GM11168 (cell line): ENCODE measurements at regions not wholly inside any gene's neighbourhood (a gene's known extent, or its start where the extent isn't known, plus 50 kb on each side); places are given as distances from the start of the nearest gene placed in this dataset.

Experiments
- in situ Hi-C: fragments of 300-500 bp; cut with MboI; formaldehyde crosslinking; loops from one replicate; pipeline ENCODE4 v1.12.0; 2022; ENCODE audit warnings: low sequenced_read_pairs; ENCODE audit not compliant: unreplicated experiment

- in situ Hi-C loops: no loop called here
Observed at GRCh38 chr20:50412499-50412898, 97.7 kb upstream of the PTPN1 start.

GRCh38 chr20:50413088-50413500 lies 97.1 kb upstream of the PTPN1 start:
- in situ Hi-C loops: no loop called here

- in situ Hi-C loops: no loop called here
Observed at GRCh38 chr20:50415021-50415515, 95.1 kb upstream of the PTPN1 start.

- in situ Hi-C loops: no loop called here
Observed at GRCh38 chr20:50415516-50416268, 94.5 kb upstream of the PTPN1 start.

GRCh38 chr20:50416269-50417022 lies 93.7 kb upstream of the PTPN1 start:
- in situ Hi-C loops: no loop called here

- in situ Hi-C loops: no loop called here
Observed at GRCh38 chr20:50417023-50417329, 93.2 kb upstream of the PTPN1 start.

GRCh38 chr20:50417484-50418235 lies 92.5 kb upstream of the PTPN1 start:
- in situ Hi-C loops: no loop called here

- in situ Hi-C loops: no loop called here
Observed at GRCh38 chr20:50418890-50419642, 91.1 kb upstream of the PTPN1 start.

GRCh38 chr20:50420380-50420779 lies 89.8 kb upstream of the PTPN1 start:
- in situ Hi-C loops: no loop called here

- in situ Hi-C loops: no loop called here
Observed at GRCh38 chr20:50421356-50422340, 88.5 kb upstream of the PTPN1 start.

- in situ Hi-C loops: no loop called here
Observed at GRCh38 chr20:50423758-50424157, 86.4 kb upstream of the PTPN1 start.

GRCh38 chr20:50425076-50425475 lies 85.1 kb upstream of the PTPN1 start:
- in situ Hi-C loops: no loop called here

GRCh38 chr20:50426866-50427718 lies 83.1 kb upstream of the PTPN1 start:
- in situ Hi-C loops: no loop called here

- in situ Hi-C loops: no loop called here
Observed at GRCh38 chr20:50427719-50428083, 82.5 kb upstream of the PTPN1 start.

GRCh38 chr20:50428097-50428828 lies 81.9 kb upstream of the PTPN1 start:
- in situ Hi-C loops: no loop called here

- in situ Hi-C loops: no loop called here
Observed at GRCh38 chr20:50429412-50429811, 80.8 kb upstream of the PTPN1 start.

GRCh38 chr20:50431066-50431450 lies 79.1 kb upstream of the PTPN1 start:
- in situ Hi-C loops: no loop called here
